Left lung (tissue), 4 donors: ENCODE measurements at regions not wholly inside any gene's neighbourhood (a gene's known extent, or its start where the extent isn't known, plus 50 kb on each side); places are given as distances from the start of the nearest gene placed in this dataset.
"Not testable (repeated sequence)": the region's sequence is repeated elsewhere in the genome, so short reads cannot be mapped to it uniquely, and the experiment has no call there.

Experiments
- ATAC-seq: fragments of 200-7000 bp; cut with Tn5 transposase; one replicate; pipeline ENCODE4 v1.9.1; 2020; ENCODE audit warnings: moderate library complexity
- DNase-seq, 4 donors: peaks; one replicate each; pipeline ENCODE4 v3.0.0-alpha.2; 2013 to 2020
- H3K27ac ChIP-seq, 2 donors: fragments of 200-600 bp; sonication (generic) in 1 of 2; one replicate each; pipeline versions ENCODE4 v1.5.0 to v1.8.0; 2020 to 2021
- H3K27me3 ChIP-seq, 2 donors: fragments of 200-600 bp; sonication (generic) in 1 of 2; one replicate each; pipeline versions ENCODE4 v1.5.0 to v1.8.0; 2020 to 2021
- H3K36me3 ChIP-seq, 2 donors: fragments of 200-600 bp; sonication (generic) in 1 of 2; one replicate each; pipeline versions ENCODE4 v1.5.0 to v1.8.0; 2020 to 2021
- H3K4me1 ChIP-seq, 2 donors: fragments of 200-600 bp; one replicate each; pipeline ENCODE4 v1.8.0; 2021
- H3K4me3 ChIP-seq, 2 donors: fragments of 200-600 bp; sonication (generic) in 1 of 2; one replicate each; pipeline versions ENCODE4 v1.5.0 to v1.8.0; 2020 to 2021; ENCODE audit warnings: mild to moderate bottlenecking in 1 of 2
- H3K9me3 ChIP-seq, 2 donors: fragments of 200-600 bp; sonication (generic) in 1 of 2; one replicate each; pipeline versions ENCODE4 v1.5.0 to v1.8.0; 2020 to 2021
- CTCF ChIP-seq, 2 donors: fragments of 200-600 bp; sonication (generic) in 1 of 2; IDR thresholded peaks; one replicate each; pipeline versions ENCODE4 v1.5.0 to v1.8.0; 2021; ENCODE audit warnings: antibody characterized with exemption in 2 of 2
- intact Hi-C, 2 donors: fragments of 100-400 bp; cut with DNase I; formaldehyde crosslinking; loops; one replicate each; pipeline versions ENCODE4 v1.11.2 to v1.14.2; 2022
- donor health status: DM: no; HTN: yes; CAD: no.
- donor health status: DM: no; HTN: no; CAD: no.

- no peaks in the 10 kb centered on the region for H3K36me3 ChIP-seq
- intact Hi-C loops, result no loop called here
- H3K4me3 ChIP-seq, result no peak overlapping the region
- H3K27me3 ChIP-seq, result no peaks in the 10 kb centered on the region
- H3K9me3 ChIP-seq, result no peaks in the 10 kb centered on the region
- DNase-seq (no peak), ATAC-seq (no peak)
- peak overlapping the region; percentile 14 to 44 for H3K27ac ChIP-seq
- peaks cover 0 to 22% of the 10 kb centered on the region in 2 donors for H3K4me1 ChIP-seq
- no peak for TF ChIP-seq CTCF (IDR thresholded peaks at IDR 0.05)
These were observed 61.7 kb upstream of the SMURF2 start for GRCh38 chr17:64723781-64724180.

GRCh38 chr17:64721556-64721955 lies 59.4 kb upstream of the SMURF2 start:
- H3K27ac ChIP-seq, H3K9me3 ChIP-seq, ATAC-seq, H3K27me3 ChIP-seq, H3K4me3 ChIP-seq, H3K4me1 ChIP-seq, intact Hi-C loops, DNase-seq, H3K36me3 ChIP-seq: not testable (repeated sequence)

- intact Hi-C loops, H3K9me3 ChIP-seq, ATAC-seq, H3K27me3 ChIP-seq, DNase-seq, H3K4me1 ChIP-seq, H3K27ac ChIP-seq, H3K36me3 ChIP-seq, H3K4me3 ChIP-seq: not testable (repeated sequence)
These were observed 58.1 kb upstream of the SMURF2 start for GRCh38 chr17:64720253-64720652.

GRCh38 chr17:64719517-64719916 lies 57.4 kb upstream of the SMURF2 start:
- H3K4me3 ChIP-seq, H3K4me1 ChIP-seq, H3K9me3 ChIP-seq, DNase-seq, H3K36me3 ChIP-seq, H3K27ac ChIP-seq, H3K27me3 ChIP-seq, ATAC-seq: not testable (repeated sequence)
- intact Hi-C loops, result loop anchor here in 1 of 2 donors (10.0 kb wide), 1 partner anchor 65 kb away; no protein-coding TSS in a partner anchor

GRCh38 chr17:64718816-64719215 lies 56.7 kb upstream of the SMURF2 start:
- DNase-seq, H3K4me1 ChIP-seq, ATAC-seq, H3K36me3 ChIP-seq, H3K27ac ChIP-seq, H3K4me3 ChIP-seq, H3K9me3 ChIP-seq, H3K27me3 ChIP-seq: not testable (repeated sequence)
- intact Hi-C loops, result loop anchor here in 1 of 2 donors (10.0 kb wide), 1 partner anchor 64 kb away; no protein-coding TSS in a partner anchor

GRCh38 chr17:64718058-64718457 lies 56.0 kb upstream of the SMURF2 start:
- intact Hi-C loops, result loop anchor here in 1 of 2 donors (10.0 kb wide), 1 partner anchor 63 kb away; no protein-coding TSS in a partner anchor
- Histone ChIP-seq H3K9me3 (no peaks in the 10 kb centered on the region), H3K27ac (no peak overlapping the region), H3K4me3 (no peak overlapping the region), H3K4me1 (peaks cover under 1 to 14% of the 10 kb centered on the region in 2 donors), H3K27me3 (no peaks in the 10 kb centered on the region), H3K36me3 (no peaks in the 10 kb centered on the region)
- TF ChIP-seq CTCF (IDR thresholded peaks at IDR 0.05), result no peak
- DNase-seq (no peak), ATAC-seq (peak; percentile 70)

- intact Hi-C loops, result loop anchor here in 1 of 2 donors (10.0 kb wide), 1 partner anchor 62 kb away; no protein-coding TSS in a partner anchor
- H3K4me1 ChIP-seq, result peaks cover 4 to 28% of the 10 kb centered on the region in 2 donors
- DNase-seq, ATAC-seq, H3K27ac ChIP-seq, H3K4me3 ChIP-seq, H3K36me3 ChIP-seq, H3K27me3 ChIP-seq, H3K9me3 ChIP-seq: not testable (repeated sequence)
These were observed 54.4 kb upstream of the SMURF2 start for GRCh38 chr17:64716496-64716895.

GRCh38 chr17:64713786-64714185 lies 51.7 kb upstream of the SMURF2 start:
- intact Hi-C loops, result loop anchor here in 1 of 2 donors (10.0 kb wide), 1 partner anchor 59 kb away; no protein-coding TSS in a partner anchor
- H3K27me3 ChIP-seq, H3K9me3 ChIP-seq, DNase-seq, H3K36me3 ChIP-seq: not testable (repeated sequence)
- H3K27ac ChIP-seq, result peak overlapping the region in 1 of 2 donors; percentile 16
- peaks cover 9 to 41% of the 10 kb centered on the region in 2 donors for H3K4me1 ChIP-seq
- ATAC-seq, result peak; percentile 17
- peak overlapping the region in 1 of 2 donors; percentile 19 for H3K4me3 ChIP-seq

- Histone ChIP-seq H3K4me1 (peaks cover 17 to 50% of the 10 kb centered on the region in 2 donors), H3K27ac (peak overlapping the region; percentile 39 to 49)
- DNase-seq, H3K9me3 ChIP-seq, H3K4me3 ChIP-seq, H3K36me3 ChIP-seq, H3K27me3 ChIP-seq: not testable (repeated sequence)
- intact Hi-C loops, result loop anchor here in 1 of 2 donors (10.0 kb wide), 1 partner anchor 58 kb away; no protein-coding TSS in a partner anchor
- ATAC-seq, result peak; percentile 81
These were observed 50.6 kb upstream of the SMURF2 start for GRCh38 chr17:64712557-64713351.
